ENCODE measurements at regions not wholly inside any gene's neighbourhood (a gene's known extent, or its start where the extent isn't known, plus 50 kb on each side); places are given as distances from the start of the nearest gene placed in this dataset.

DNA sequence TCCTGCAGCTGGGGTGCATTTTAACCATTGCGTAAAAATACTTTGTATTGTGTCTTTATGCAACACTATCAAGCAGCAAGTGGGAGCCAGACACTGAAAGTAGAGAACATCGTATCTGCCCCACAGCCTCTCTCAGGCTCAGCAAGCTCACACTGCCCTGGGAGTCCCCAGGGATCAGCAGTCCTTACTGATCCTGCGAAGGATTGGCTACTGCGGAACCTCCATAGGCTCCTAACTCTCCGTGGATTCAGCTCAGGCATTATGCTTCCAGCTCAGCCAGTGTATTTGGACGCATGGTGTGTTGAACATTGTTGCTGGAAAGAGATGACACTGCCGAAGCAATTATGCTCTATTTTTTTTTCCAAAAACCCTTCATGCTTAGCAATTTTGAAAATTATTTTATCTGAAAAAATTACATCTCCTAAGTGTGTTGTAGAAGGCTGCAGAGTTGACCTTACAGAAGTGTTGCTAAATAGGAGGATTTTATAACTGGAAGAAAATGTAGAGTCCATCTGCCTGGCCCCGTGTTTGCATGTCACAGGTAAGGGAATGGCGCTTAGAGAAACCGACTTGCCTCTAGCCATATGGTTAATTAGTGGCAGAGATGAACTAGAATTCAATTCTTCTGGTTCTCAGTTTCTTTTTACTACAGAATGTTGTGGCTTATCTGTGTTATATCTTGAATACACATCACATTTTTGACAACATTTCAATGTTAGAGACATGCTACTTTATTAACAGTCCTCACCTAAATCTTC is 276.4 kb upstream of the COBL start:
- no peaks in the 10 kb centered on the region for H3K4me1 ChIP-seq
- H3K27me3 ChIP-seq: no peaks in the 10 kb centered on the region
- no peaks in the 10 kb centered on the region for H3K9me3 ChIP-seq
- H3K4me3 ChIP-seq: no peak overlapping the region
- no peaks in the 10 kb centered on the region for H3K36me3 ChIP-seq
- no peak for DNase-seq
- intact Hi-C loops (cut with DNase I): no loop called here
- no peak overlapping the region for H3K27ac ChIP-seq
- TF ChIP-seq EP300 (IDR thresholded peaks at IDR 0.05) (no peak), POLR2AphosphoS5 (IDR thresholded peaks at IDR 0.05) (no peak), POLR2A (IDR thresholded peaks at IDR 0.05) (no peak)
- TF ChIP-seq, protein P1, sequence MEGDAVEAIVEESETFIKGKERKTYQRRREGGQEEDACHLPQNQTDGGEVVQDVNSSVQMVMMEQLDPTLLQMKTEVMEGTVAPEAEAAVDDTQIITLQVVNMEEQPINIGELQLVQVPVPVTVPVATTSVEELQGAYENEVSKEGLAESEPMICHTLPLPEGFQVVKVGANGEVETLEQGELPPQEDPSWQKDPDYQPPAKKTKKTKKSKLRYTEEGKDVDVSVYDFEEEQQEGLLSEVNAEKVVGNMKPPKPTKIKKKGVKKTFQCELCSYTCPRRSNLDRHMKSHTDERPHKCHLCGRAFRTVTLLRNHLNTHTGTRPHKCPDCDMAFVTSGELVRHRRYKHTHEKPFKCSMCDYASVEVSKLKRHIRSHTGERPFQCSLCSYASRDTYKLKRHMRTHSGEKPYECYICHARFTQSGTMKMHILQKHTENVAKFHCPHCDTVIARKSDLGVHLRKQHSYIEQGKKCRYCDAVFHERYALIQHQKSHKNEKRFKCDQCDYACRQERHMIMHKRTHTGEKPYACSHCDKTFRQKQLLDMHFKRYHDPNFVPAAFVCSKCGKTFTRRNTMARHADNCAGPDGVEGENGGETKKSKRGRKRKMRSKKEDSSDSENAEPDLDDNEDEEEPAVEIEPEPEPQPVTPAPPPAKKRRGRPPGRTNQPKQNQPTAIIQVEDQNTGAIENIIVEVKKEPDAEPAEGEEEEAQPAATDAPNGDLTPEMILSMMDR (IDR thresholded peaks at IDR 0.05): no peak
- 79 to 93% methylated on average over 10 of the region's 10 CpGs for whole genome bisulfite sequencing, 2 donors

DNA sequence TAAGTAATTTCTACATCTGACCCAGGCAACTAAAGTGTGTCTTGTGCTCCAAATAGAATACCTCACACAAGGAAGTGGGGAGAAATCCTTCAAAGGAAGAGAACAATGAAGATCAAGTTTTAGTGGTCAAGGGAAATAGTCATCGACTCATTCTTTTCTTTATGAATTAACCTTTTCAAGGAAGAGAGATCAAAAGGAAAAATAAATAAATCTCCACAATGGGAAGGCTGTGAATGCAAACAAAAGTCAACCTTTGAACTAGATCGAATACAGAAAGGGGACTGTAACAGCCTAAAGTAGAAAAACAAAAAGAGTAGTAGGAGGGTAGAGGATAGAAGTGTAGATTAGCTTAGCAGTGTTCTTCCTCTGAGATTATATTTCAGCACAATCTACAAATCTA is 274.6 kb upstream of the COBL start:
- 0 to 13% methylated on average over 2 of the region's 2 CpGs for WGBS, 2 donors
- H3K27me3 ChIP-seq: no peaks in the 10 kb centered on the region
- TF ChIP-seq POLR2AphosphoS5 (IDR thresholded peaks at IDR 0.05) (no peak), EP300 (IDR thresholded peaks at IDR 0.05) (no peak)
- DNase-seq: no peak
- H3K4me3 ChIP-seq: no peak overlapping the region
- H3K36me3 ChIP-seq: no peaks in the 10 kb centered on the region
- H3K9me3 ChIP-seq: no peaks in the 10 kb centered on the region
- no peak overlapping the region for H3K27ac ChIP-seq
- no peaks in the 10 kb centered on the region for H3K4me1 ChIP-seq
- intact Hi-C loops (cut with DNase I): no loop called here

DNA sequence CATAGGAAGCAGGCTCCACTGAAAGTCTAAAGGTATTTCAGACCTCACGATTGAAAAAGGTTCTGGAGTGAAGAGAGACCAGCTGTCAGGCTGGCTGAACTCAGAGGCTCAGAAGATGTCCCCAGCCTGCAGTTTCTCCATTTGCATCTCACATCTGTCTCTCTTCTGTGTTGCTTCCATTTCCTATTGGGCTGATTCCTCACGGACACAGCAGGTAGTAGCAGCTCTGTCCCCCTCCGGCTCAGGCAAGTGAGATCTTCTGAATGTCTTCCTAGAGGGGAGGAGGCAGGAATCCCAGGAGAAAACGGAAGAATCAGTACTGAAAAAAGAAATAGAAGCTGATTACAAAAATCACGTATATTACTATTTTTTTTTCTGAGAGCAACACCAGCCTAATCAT is 274.1 kb upstream of the COBL start:
- Histone ChIP-seq H3K4me1 (no peaks in the 10 kb centered on the region), H3K27ac (no peak overlapping the region), H3K4me3 (no peak overlapping the region), H3K9me3 (no peaks in the 10 kb centered on the region), H3K27me3 (no peaks in the 10 kb centered on the region), H3K36me3 (no peaks in the 10 kb centered on the region)
- DNase-seq: no peak
- TF ChIP-seq, protein P1 (IDR thresholded peaks at IDR 0.05): no peak
- TF ChIP-seq POLR2A (IDR thresholded peaks at IDR 0.05) (no peak), POLR2AphosphoS5 (IDR thresholded peaks at IDR 0.05) (no peak), EP300 (IDR thresholded peaks at IDR 0.05) (no peak)
- WGBS, 2 donors: 15 to 16% methylated on average over 5 of the region's 5 CpGs
- intact Hi-C loops (cut with DNase I): no loop called here

DNA sequence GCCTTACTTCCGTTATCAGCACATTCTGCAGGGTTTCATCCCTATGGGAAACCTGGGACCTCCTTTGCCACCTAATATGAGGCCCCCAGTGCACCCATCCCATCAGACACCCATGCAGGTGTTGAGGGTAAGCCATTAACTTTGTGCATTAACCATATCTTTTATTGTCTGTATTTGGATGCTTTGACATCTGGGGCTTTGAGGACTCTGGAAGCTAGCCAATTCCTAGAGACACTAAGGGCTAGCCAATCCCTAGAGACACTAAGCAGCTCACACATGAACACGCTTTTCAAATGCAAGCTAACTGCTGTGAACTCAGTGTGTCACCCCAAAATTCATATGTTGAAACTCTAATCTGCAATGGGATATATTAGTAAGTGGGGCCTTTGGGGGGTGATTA is 272.5 kb upstream of the COBL start:
- TF ChIP-seq, protein P1 (IDR thresholded peaks at IDR 0.05): no peak
- no peak for TF ChIP-seq POLR2AphosphoS5 (IDR thresholded peaks at IDR 0.05)
- Histone ChIP-seq H3K27me3 (no peaks in the 10 kb centered on the region), H3K4me1 (no peaks in the 10 kb centered on the region), H3K4me3 (no peak overlapping the region), H3K36me3 (no peaks in the 10 kb centered on the region), H3K27ac (no peak overlapping the region), H3K9me3 (no peaks in the 10 kb centered on the region)
- DNase-seq: no peak
- intact Hi-C loops (cut with DNase I): no loop called here
- 72 to 88% methylated on average over 2 of the region's 2 CpGs for WGBS, 2 donors

DNA sequence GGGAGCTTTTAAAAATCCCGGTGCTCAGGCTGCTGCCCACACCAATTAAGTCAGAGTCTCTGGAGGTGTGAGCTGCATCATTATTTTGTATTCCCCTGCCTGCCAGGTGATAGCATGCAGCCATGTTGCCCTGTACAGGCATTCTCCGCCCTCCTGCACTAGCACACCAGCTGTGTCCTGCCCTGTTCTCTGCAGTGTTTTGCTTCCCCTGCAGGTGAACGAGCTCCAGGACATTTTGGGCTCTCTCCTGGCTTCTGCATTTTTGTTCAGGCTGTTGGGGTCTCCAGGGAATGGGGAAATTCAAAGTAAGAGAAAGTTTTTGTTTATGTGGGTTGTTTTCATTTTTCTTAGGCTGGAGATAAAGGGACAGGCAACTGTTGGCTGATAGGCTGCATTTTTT is 271.0 kb upstream of the COBL start:
- H3K9me3 ChIP-seq: no peaks in the 10 kb centered on the region
- no peaks in the 10 kb centered on the region for H3K36me3 ChIP-seq
- H3K27me3 ChIP-seq: no peaks in the 10 kb centered on the region
- H3K4me3 ChIP-seq: no peak overlapping the region
- 37 to 57% methylated on average over 3 of the region's 3 CpGs for WGBS, 2 donors
- intact Hi-C loops (cut with DNase I): no loop called here
- no peak for DNase-seq
- TF ChIP-seq POLR2A (IDR thresholded peaks at IDR 0.05) (no peak), EP300 (IDR thresholded peaks at IDR 0.05) (no peak), POLR2AphosphoS5 (IDR thresholded peaks at IDR 0.05) (no peak)
- TF ChIP-seq, protein P1 (IDR thresholded peaks at IDR 0.05): no peak
- H3K4me1 ChIP-seq: no peaks in the 10 kb centered on the region
- no peak overlapping the region for H3K27ac ChIP-seq

Data from sigmoid colon (tissue), 6 donors.